LNCAP (cell line): ENCODE measurements at regions not wholly inside any gene's neighbourhood (a gene's known extent, or its start where the extent isn't known, plus 50 kb on each side); places are given as distances from the start of the nearest gene placed in this dataset.

ENCODE experiments used
- TF ChIP-seq, protein P1 (sequence below): fragments of 450-650 bp; IDR thresholded peaks from 2 replicates; pipeline ENCODE4 v1.5.1; 2017; ENCODE audit warnings: mild to moderate bottlenecking

DNA sequence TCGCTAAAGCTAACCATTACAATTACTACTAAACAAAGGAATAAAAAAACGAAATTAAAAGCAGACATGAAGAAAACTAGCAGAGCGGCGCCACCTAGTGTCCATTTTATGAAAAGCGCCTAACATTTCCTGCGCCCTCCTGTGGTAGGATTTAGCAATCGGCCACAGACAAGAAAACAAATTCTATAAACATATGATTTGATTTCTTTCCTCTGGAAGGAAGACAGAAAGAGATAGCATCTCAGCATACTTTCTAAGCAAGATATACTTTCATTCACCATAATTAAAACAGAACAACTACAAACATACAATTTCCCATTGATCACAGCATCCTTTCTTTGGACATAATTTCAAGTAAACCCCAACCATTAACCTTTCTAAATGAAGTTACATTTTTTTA lies 337.7 kb upstream of the NPVF start:
- TF ChIP-seq, protein P1, sequence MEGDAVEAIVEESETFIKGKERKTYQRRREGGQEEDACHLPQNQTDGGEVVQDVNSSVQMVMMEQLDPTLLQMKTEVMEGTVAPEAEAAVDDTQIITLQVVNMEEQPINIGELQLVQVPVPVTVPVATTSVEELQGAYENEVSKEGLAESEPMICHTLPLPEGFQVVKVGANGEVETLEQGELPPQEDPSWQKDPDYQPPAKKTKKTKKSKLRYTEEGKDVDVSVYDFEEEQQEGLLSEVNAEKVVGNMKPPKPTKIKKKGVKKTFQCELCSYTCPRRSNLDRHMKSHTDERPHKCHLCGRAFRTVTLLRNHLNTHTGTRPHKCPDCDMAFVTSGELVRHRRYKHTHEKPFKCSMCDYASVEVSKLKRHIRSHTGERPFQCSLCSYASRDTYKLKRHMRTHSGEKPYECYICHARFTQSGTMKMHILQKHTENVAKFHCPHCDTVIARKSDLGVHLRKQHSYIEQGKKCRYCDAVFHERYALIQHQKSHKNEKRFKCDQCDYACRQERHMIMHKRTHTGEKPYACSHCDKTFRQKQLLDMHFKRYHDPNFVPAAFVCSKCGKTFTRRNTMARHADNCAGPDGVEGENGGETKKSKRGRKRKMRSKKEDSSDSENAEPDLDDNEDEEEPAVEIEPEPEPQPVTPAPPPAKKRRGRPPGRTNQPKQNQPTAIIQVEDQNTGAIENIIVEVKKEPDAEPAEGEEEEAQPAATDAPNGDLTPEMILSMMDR: peak; percentile 100

DNA sequence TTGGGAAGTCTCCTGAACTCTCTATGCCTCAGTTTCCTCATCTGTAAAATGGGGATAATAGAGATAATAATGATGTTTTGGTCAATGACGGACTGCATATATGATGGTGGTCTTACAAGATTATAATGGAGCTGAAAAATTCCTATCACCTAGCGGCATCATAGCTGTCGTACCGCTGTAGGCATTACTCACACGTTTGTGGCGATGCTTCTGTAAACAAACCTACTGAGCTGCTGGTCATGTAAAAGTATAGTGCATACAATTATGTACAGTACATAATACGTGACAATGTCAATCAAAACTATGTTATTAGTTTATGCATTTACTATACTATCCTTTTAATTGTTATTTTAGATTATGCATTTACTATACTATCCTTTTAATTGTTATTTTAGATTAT lies 339.1 kb upstream of the NPVF start:
- TF ChIP-seq, protein P1: no peak

DNA sequence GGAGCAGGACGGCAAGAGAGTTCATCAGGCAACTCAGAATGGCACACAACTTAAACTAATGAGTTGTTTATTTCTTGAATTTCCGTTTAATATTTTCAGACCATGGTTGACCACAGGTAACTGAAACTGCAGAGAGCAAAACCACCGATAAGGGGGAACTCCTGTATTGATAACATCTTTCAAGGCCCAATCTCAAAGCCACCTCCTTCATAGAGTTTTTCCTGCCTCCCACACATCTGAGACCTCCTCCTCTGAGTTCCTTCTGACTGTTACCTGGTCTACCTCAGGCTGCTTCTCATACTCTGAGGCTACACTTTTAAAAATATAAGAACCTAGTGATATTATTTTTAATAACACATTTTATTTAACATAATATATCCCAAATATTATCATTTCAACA lies 341.5 kb upstream of the NPVF start:
- TF ChIP-seq, protein P1: no peak

DNA sequence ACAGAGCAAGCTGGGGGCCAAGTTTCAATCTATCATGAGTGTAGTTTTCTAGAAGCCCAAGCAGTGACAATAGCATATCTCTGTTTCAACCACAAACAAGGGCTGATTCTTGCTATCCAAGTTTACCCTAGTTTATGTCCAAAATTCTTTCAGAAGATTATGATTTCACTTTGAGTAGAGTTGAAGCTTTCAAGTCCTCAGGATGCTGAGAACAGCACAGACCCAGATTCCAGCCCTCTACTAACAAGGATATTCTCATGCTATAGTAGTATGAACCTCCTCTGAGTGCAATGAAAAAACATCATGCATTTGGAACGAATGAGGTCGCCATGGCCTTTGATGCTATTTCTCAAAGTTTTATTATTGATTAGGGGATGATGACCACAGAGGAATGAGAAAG lies 344.1 kb upstream of the NPVF start:
- TF ChIP-seq, protein P1: no peak

DNA sequence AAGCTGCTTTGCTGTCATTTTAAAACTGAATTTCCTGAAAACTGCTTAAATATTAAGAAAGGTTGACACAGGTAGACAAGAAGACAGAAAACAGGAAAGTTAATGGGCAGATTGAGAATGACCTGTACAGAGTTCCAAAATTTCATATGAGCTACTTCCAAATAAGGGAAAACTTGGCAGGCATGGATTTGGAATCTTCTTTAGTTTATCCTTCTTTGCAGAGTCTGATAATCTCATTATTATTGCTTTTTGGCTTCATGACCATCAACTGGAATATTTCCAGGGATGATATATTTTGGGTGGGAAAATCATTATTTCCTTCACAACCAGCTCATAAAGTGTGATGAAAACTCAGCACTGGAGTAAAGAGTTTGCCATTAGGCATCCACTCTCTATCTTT lies 346.5 kb upstream of the NPVF start:
- TF ChIP-seq, protein P1: no peak

DNA sequence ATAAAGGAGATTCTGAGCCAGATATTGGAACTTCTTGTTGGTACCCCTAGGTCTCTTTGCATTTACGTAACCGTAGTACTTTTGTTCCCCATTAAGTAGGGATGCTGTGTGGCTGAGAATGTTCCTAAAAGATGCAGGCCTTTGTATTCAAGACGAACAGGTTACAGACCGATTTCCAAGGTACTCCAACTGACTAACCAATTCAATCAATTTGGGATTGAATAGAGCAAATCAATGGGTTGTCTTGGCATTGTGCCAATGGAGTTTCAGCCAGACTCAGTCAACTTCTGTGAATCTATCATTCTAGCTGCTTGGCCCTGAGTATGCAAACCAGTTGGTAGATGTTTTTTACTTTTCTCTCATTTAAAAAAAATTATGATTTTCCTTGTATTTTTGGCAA lies 347.3 kb upstream of the NPVF start:
- TF ChIP-seq, protein P1: no peak

DNA sequence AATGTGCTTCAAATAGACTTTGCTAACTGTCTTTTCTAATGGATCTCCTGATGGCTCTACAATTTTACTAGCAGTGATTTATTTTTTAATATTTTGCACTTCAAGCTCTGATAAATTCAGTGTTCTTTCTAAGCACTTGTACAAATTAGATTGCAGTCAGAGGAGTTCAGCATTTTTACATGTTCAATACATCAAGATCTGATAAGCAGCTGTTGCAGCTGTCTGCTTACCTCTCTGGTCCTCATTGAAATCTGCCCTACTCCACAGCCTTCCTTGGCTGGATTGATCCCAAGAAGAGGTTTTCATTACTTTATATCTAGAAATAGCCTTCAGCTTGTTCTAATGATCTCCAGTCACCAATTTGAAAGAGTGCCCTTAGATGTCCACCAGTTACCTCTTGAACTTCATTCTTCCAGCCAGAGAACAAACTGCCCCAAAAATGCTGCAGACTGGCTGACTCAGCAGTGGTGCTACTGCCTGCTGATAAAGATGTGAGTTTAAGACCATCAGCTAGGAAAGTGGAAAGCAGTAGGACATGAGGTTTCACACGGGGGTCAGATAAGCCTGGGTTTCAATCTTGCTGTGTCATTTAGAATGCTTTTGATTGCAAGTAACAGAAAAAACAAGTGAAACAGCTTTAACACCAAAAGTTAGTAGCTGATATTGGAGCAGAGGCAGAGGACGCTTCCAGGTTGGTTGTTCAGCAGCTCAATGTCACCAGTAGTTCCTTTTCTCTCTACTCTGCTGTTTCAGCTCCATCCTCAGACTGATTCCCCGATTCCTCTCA lies 350.9 kb upstream of the NPVF start:
- TF ChIP-seq, protein P1: no peak

DNA sequence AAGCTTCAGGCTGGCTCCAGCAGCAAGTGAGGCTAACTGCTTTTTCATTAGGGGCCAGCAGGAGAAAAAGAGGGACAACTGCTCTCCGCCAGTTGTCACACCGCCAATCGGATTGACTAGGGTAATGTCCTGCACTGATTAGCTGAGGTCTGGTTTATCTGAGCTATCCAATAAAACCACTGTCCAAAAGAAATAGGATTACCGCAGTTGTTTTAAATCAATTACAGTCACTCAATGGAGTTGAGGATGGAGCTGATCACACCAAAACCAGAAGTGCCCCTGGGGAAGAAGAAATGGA lies 351.4 kb upstream of the NPVF start:
- TF ChIP-seq, protein P1: no peak
